ENCODE measurements at regions not wholly inside any gene's neighbourhood (a gene's known extent, or its start where the extent isn't known, plus 50 kb on each side); places are given as distances from the start of the nearest gene placed in this dataset.
"Not testable (repeated sequence)": the region's sequence is repeated elsewhere in the genome, so short reads cannot be mapped to it uniquely, and the experiment has no call there.

DNA sequence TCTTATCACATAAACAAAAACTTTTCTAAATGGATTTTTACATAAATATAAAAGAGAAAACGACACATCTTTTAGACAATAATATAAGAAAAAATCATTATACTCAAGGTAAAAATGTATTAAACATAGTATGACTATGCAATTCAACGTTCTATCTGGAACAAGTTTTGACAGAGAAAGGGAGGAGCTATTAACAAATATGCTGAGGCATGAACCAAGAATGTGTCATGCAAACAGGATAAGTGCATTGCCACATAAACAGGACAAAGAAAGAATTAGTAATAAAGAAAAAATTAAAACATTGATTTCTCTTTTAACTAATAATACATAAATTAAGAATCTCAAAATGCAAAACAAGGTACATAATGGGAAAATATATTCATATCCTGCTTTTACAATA, 1353.4 kb upstream of the GJE1 start:
- DNase-seq (ENCODE audit: low read depth, low spot score), result no peak

DNA sequence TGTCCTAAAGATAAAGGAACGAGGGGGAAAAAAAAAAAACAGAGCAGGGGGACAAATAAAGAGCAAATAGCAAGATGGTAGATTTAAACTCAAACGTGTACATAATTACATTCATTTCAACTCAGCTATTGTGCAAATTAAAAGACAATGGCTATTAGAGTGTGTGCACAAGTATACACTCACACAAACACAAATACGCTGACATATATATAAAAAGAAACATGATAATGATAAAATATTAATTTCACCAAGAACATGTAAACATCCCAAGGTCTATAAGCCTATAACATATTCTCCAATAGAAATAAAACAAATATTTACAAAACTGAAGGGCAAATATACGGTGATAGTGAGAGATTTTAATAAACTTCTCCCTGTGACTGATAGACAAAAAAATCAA, 1354.9 kb upstream of the GJE1 start:
- DNase-seq (ENCODE audit: low read depth, low spot score), result no peak

DNA sequence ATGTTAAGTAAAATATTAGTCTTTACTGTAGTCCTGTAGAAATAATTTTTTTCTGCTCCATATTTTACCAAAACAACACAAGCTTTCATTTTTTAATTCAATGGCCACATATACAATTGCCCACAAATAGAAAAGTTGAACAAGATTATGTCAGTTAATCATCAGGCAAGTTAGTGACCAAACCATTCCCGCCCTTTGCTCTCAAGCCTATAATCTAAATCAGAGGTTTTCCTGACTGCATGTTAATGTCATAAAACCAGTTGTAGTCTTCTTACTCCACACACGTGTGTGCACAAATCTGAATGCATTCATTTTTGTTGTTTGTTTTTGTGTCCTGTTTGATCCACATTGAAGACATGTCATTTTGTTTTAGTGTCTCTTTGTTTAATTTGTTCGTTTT, 1357.7 kb upstream of the GJE1 start:
- DNase-seq (ENCODE audit: low read depth, low spot score), result no peak

DNA sequence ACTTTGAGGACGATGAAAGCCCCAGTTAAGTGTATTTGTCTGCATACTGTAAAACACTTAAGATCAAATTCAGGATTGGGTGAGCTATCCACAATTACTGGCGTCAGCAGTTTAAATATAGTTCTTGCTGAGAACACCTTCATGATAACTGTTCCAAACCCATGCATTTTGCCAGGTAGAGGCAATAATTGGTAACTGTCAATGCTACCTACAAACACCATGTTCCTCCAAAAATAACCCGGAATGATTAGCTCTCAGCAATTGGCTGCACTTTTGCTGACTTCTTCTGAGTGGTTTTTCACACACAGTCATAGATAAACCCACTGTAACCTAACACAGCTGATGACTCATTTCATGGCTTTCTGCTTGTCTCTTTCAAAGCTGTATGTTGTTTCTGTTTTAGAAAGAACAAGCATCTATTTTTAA, 1358.6 kb upstream of the GJE1 start:
- DNase-seq (ENCODE audit: low read depth, low spot score), result no peak

DNA sequence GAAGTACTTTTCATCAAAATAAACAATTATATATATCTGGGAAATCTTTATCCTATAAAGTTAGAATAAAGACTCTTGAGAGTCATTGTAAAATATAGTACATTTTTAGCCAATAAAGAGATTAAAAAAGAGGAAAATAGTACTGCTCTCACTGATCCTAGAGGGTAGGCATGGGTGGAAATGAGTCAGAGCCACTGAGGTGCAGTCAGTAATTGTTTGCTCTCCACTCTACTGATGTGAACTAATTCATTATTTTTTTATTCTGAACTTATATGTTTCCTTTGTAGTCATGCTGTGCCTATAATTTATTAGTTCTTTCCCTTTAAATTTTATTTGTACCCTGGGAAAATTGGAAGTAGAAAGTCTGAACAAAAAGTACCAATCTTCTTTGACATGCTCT, 1359.4 kb upstream of the GJE1 start:
- no peak for DNase-seq (ENCODE audit: low read depth, low spot score)

DNA sequence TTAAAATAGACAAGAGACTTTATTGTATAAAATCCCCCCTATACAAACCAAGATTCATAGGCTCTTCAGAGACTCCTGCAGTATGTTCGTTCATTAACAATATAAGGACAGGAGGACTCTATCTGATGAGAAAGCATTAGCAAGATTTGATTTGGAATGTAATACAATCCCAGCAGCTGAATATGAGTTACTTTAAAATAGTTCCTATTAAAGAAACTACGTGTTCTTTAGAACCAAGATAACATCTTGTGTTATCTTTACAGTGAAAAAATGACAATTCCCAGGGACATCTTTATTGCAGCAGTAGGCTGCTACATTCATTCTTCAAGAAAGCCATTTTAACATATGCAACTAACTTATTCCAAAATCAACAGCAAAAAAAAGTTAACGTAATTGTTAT, 1360.1 kb upstream of the GJE1 start:
- DNase-seq (ENCODE audit: low read depth, low spot score), result no peak

DNA sequence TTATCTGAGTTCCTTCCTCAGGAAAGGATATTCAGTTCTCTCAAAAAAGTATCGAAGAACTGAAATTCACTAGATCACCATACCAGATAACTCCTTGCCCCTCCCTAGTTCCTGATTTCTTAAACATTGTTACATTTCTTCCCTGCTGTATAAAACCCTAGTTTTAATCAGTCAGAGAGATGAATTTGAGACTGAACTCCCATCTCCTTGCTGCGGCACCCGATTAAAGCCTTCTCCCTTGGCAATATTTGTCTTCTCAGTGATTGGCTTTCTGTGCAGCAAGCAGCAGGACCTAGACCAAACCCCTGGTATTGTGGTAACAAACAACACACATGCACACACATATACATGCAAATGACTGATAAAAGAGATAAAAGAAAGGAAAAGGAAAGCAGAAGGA, 1364.6 kb upstream of the GJE1 start:
- DNase-seq (ENCODE audit: low read depth, low spot score), result no peak

DNA sequence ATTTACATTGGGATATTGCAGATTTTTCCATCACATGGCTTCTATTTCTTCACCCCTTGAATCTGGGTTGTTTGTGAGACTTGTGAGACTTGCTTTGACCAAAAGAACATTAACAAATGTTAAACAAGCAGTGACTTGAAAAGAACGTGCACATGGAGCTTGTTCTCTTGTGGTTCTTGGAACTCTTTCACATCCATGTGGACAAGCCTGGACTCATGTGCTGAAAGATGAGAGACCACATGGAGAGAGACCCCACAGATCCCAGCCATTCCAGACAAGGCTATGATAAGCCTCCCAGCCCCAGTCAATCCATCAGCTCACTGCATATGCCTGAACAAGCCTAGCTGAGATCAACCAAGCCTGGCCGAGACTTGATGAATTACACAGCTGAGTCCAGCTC, 1365.7 kb upstream of the GJE1 start:
- DNase-seq (ENCODE audit: low read depth, low spot score), result no peak

DNA sequence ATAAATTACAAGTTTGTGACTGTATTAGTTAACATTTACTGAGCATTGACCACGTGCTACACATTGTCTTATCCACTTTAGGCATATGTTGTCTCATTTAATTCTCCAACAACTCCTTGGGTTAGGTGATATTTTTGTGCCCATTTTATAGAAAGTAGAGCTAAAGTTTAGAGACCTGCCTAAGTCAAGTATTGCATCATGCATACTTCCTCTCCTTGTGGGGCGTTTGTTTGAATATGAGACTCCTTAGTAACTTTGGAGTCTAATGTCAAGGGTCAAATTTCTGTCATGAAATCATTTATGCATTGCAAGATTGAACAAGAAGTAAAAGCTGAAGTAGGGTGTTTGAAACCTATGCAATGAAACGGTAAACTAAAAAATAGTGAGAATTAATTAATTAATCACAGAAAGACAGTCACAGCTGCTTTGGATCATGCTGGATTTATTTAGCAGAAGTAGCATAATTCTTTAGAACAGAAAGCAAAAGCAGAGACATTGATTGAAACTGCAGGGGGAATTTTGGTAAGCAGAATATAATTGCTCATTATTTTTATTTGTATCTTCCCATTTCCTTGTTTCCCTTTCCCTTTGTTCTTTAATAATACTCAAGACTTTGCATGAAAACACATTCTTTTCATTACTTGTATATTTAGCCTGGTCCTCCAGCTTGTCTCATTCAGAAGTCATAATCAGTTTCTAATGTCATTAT, 1374.4 kb upstream of the GJE1 start:
- DNase-seq (ENCODE audit: low read depth, low spot score), result no peak

DNA sequence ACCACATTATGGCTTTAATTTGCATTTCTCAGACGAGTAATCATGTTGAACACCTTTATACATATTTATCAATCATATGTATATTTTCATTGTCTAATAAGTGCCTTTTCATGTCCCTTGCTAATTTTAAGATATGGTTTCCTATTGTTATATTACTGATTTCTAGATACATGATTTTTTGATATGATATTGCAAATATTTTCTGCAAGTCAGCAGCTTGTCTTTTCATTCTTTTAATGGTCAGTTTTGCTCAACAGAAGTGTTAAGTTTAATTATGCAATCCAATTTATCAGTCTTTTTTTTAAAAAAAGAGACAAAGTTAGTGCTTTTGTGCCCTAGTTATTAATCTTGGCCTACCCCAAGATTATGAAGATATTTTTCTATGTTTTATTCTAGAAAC, 1377.8 kb upstream of the CITED2 start:
- DNase-seq (ENCODE audit: low read depth, low spot score), result no peak

DNA sequence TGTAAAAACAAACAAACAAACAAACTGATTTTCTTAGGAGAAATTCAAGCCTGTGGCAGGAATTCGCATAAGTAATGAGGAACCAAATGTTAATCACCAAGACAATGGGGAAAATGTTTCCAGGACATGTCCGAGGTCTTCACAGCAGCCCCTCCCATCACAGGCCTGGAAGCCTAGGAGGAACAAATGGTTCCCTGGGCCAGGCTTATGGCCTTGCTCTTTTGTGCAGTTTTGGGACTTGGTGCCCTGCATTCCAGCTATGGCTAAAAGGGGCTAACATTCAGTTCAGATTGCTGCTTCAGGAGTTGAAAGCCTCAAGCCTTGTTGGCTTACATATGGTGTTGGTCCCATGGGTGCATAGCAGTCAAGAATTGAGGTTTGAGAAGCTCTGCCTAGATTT, 1372.7 kb upstream of the CITED2 start:
- no peak for DNase-seq (ENCODE audit: low read depth, low spot score)

DNA sequence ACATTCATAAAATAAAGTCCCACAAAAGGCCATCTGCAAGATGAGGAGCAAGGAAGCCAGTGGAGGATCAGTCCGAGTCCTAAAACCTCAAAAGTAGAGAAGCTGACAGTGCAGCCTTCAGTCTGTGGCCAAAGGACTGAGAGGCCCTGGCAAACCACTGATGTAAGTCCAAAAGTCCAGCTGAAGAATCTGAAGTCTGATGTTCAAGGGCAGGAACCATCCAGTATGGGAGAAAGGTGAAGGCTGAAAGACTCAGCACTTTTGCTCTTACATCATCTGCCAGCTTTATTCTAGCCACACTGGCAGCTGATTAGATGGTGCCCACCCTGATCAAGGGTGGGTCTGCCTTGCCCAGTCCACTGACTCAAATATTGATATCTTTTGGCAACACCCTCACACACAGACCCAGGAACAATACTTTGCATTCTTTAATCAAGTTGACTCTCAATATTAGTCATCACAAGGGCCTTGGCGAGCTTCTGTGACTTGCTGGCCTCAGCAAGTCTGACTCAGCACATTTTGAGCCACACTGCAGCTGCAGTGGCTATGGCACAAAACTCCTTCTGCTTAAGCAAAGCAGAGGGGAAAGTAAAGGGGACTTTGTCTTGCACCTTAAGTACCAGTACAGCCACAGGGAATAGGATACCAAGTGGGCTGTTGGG, 1370.3 kb upstream of the CITED2 start:
- no peak for DNase-seq (ENCODE audit: low read depth, low spot score)

DNA sequence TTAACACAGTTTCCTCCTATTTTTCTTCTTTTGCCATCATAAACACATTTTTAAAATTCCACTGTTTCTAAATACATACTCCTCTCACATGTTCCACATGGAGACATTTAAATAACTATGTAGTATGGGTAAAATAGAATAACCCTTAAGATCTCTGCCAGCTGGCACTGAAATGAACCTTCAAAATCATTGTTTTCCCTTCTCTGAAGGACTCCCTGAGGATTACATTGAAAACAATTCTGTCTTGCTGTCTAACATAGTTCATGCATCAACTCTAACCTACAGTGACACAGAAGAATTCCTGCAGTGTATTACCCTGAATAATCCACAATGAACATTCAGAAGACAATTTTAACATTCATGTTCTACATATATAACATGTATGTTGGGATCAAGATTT, 1361.8 kb upstream of the CITED2 start:
- DNase-seq (ENCODE audit: low read depth, low spot score), result no peak

DNA sequence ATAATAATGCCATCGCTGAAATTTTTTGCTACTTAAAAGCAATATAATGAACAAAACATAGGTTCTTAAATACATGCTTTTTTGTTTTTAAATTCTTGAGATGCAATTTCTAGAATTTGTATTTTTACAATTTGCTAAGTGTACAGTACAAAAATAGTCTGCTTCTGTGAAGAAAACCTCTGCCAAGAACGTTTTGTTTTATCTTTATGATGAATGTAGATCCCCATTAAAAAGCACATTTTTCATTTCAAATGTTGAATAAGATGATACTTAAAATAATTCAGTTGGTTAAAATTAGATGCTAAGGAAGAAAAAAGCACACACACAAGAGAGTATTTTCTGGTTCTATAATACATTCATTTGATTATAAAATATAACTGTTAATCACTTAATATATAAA, 1358.5 kb upstream of the CITED2 start:
- DNase-seq (ENCODE audit: low read depth, low spot score), result no peak

DNA sequence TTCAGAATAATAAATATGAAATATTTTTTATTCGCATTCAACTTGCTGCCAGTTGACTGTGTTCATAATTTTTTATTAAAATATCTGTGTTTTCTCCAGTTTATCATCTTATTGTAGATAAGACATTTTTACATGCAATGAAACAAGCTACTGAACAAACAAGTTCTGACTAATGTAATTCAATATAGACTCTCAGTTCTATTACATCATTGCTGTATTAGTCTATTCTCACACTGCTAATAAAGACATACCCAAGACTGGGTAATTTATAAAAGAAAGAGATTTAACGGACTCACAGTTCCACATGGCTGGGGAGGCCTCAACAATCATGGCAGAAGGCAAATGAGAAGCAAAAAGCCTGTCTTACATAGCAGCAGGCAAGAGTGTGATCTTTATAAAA, 1357.7 kb upstream of the CITED2 start:
- no peak for DNase-seq (ENCODE audit: low read depth, low spot score)

DNA sequence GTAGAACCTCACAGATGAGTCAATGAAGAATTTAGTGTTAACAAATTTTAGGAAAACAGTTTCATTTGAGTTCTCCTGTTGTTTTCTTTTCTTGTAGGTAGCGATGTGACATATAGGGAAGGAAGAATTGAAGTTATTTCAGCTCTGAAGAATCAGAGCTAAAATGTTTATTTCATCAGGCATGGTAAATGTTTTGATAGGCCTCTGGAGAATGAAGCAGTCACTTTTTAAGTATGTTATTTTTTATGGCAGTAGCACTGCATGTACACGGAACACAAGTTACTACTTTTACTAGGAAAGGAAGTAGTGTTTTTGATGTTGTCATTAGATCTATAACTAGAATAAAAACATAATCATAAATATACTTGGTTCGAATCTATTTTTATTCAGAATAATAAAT, 1357.3 kb upstream of the CITED2 start:
- DNase-seq (ENCODE audit: low read depth, low spot score), result no peak

DNA sequence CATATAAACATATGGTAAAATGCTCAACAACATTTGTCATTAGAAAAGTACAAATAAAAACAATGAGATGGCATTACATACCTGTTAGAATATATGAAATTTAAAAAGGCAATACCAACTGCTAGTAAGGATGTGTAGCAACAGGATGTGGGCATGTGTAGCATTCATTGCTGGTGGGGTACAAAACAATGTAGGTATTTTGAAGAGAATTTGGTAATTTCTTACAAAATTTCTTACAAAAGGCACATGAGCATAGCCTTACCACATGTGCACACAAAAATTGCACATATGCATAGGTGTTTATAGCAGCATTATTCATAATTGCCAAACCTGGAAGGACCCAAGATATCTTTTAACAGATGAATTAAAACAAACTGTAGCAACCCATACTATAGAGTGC, 1355.1 kb upstream of the CITED2 start:
- DNase-seq (ENCODE audit: low read depth, low spot score), result no peak

DNA sequence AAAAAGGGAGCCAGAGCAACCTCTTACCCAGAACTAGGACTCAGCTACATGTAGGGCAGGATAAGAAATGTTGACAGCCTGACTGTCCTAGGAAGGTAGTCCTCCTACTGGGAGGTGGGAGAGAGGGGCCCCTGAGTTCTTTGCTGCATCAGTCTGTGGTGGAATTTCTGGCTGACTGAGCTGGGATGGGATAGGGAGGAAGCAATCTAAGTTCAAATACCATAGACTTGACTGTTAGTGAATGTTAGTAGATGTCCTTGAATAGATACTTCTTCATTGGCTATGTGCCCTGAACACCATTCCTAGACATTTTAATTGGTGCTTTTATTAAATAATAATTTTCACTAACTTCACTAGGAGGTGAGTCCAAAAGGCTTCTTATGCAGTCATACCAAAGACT, 1343.6 kb upstream of the CITED2 start:
- DNase-seq (ENCODE audit: low read depth, low spot score), result no peak

DNA sequence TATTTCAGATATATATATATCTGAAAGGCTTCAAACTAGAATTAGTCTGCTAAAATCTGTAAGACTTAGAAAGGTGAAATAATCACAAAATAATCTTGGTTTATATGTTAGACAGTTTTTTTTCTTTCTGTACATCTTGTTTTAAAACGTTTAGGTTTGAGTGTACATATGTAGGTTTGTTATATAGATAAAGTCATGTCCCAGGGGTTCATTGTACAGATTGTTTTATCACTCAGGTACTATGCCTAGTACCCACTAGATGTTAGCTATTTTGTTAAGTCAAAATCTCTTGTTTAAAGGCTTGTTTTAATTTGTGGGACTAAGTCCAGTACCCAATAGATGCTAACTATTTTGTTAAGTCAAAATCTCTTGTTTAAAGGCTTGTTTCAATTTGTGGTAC, 1339.0 kb upstream of the CITED2 start:
- no peak for DNase-seq (ENCODE audit: low read depth, low spot score)

DNA sequence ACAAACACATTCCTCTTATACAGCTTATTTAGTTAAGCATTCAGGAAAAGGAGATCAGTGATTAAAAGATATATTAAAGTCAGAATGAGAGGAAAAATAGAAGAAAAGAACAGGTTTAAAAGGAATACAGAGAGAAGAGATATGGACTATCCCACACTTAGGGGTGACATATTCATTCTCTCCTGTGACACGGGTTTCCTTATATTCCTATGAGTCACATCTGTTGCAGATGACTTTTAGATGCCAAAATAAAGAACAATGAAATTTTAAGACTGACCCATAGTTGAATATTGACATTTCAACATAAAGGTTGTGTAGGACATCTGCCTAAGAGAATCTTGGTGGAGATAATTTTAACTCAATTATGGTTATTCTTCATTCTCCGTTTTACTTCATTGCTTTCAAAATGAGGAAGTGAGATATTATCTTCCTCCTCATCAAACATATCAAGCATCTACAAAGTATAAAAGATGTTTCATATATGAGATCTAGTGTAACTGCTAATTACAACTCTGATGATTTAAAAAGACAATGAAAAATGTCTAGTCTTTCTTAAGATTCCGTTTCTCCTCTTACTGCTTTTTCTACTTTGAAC, 1336.7 kb upstream of the CITED2 start:
- no peak for DNase-seq (ENCODE audit: low read depth, low spot score)

DNA sequence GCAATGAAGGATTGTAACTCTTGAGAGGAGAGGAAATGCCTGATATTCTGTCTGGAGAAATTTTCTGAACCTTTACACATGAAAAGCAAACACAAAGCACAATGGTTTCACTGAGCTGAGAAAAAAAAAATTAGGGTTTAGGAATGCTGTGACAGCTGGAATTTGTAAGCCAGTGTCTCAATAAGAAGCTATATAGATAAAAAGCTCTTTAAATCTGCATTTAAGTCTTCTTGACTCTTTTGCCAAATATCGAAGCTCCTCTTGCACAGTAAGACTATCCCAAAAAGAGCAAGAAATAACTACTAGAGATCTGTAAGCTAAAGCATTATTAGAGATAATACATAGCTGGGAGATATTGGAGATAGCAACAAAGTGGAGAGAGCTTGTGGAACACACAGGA, 1334.0 kb upstream of the CITED2 start:
- no peak for DNase-seq (ENCODE audit: low read depth, low spot score)

DNA sequence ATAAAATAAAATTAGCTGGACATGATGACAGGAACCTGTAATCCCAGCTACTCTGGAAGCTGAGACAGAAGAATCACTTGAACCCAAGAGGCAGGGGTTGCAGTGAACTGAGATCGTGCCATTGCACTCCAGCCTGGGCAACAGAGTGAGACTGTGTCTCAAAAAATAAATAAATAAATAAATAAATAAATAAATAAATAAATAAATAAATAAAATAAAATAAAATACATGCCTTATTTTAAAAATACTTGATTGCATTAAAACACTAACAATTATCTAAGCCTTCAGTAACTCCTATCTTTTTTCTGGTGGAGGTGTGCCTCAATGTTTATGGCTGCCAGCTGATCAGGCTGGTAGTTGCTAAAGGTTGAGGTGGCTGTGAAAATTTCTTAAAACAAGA, 1329.6 kb upstream of the CITED2 start:
- not testable (repeated sequence) for DNase-seq (ENCODE audit: low read depth, low spot score)

DNA sequence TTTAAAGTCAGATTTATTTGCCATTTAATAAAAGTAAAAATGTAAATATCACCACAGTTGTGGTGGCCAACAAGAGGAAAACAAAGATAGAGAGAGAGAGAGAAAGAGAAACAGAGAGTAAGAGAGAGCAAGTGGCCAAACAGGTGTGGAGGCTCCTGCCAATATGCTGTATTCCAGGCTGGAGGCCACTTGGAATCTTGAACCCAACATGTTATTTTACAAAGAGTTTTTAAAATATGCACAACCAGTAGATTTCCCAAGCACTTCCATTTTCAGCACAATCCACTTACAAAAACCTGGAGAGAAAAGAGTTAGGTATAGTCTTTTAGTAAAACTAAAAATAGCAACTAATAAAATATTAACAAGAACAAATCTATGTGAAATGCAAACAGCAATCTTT, 1323.1 kb upstream of the CITED2 start:
- no peak for DNase-seq (ENCODE audit: low read depth, low spot score)

All from ELF-1 (cell line).